HFF-Myc (cell line): ENCODE measurements at regions not wholly inside any gene's neighbourhood (a gene's known extent, or its start where the extent isn't known, plus 50 kb on each side); places are given as distances from the start of the nearest gene placed in this dataset.

Source experiments
- DNase-seq: peaks from one replicate; pipeline ENCODE4 v3.0.0-alpha.2; 2011; ENCODE audit warnings: low read depth; ENCODE audit errors: extremely low read depth
- H3K4me3 ChIP-seq: replicated peaks from 2 replicates; pipeline ENCODE4 v1.5.1; 2011; ENCODE audit warnings: low read depth, mild to moderate bottlenecking, control low read depth, low read length
- TF ChIP-seq, protein P1 (sequence below): IDR thresholded peaks from 2 replicates; pipeline ENCODE4 v1.5.1; 2012; ENCODE audit warnings: mild to moderate bottlenecking, low read depth, low read length, control low read depth; ENCODE audit errors: missing control alignments

DNA sequence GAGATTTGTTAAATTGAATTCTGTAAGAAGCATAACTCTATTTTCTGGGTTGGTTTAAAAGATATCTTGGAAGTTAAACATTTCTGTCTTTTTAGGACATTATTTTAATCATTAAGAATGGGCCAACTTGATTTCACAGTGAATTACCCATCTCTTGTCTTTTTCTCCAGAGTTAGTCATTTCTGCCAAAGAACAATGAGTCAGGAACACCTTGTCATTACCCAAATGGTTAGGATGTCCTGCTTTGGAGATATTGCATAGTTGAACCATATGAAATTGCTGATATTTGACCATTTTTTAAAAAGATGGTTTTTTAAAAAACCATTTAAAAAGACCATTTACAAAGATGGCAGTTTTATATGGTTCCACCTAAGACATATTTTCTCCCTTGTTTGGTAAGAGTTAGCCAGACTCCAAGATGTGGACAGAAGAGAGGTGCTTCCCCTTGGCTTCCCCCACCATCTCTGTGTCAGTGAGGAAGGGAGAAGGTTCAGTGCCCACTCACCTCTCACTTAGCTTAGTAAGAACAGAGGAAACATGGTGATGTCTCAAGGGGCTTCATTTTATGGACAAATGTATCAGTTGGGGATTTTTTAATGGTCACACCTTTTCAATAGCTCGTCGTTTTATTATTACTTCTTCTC is 103.0 kb downstream of the PCSK1 start:
- TF ChIP-seq, protein P1, sequence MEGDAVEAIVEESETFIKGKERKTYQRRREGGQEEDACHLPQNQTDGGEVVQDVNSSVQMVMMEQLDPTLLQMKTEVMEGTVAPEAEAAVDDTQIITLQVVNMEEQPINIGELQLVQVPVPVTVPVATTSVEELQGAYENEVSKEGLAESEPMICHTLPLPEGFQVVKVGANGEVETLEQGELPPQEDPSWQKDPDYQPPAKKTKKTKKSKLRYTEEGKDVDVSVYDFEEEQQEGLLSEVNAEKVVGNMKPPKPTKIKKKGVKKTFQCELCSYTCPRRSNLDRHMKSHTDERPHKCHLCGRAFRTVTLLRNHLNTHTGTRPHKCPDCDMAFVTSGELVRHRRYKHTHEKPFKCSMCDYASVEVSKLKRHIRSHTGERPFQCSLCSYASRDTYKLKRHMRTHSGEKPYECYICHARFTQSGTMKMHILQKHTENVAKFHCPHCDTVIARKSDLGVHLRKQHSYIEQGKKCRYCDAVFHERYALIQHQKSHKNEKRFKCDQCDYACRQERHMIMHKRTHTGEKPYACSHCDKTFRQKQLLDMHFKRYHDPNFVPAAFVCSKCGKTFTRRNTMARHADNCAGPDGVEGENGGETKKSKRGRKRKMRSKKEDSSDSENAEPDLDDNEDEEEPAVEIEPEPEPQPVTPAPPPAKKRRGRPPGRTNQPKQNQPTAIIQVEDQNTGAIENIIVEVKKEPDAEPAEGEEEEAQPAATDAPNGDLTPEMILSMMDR, result no peak
- no peak for DNase-seq

DNA sequence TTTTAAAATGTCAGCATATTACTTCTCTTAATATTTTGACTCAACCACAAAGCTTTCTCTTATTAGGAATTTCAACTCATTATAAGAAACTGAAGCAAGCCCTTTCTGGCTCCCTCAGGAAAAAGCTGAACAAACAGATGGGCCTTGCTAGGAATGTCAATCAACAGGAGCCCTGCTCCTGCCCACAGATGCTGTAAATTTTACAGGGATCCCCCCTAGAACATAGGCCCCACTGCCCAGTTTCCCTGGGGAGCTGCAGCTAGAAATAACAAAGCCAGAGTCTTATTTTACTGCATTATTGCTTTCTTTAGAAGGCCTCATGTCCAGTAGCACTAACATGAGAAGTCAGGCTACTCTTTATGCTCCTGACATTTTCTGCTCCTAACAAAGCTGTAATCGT is 103.8 kb downstream of the PCSK1 start:
- TF ChIP-seq, protein P1, result no peak
- DNase-seq, result no peak
- H3K4me3 ChIP-seq, result no peak overlapping the region

More for the DNA sequence above, 103.0 kb downstream of the PCSK1 start:
- no peak overlapping the region for H3K4me3 ChIP-seq

DNA sequence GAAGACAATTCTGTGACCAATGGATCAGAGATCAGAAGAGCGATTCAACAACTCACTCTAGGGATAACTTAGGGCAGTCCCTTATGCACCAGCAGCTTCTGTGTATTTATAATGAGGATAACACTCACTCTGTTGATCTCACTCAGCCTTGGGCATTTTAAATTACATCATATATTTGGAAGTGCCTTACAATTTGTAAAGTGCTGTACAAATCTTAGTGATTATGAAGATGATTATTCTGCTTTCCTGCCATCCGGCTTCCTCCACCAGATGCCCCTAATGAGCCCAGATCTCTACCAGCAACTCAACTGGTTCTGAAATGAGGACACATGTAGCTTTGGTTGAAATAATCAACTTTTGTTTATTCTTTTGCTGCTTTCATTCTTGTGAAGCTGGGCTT is 105.3 kb downstream of the PCSK1 start:
- TF ChIP-seq, protein P1, result no peak
- H3K4me3 ChIP-seq, result no peak overlapping the region
- DNase-seq, result no peak

DNA sequence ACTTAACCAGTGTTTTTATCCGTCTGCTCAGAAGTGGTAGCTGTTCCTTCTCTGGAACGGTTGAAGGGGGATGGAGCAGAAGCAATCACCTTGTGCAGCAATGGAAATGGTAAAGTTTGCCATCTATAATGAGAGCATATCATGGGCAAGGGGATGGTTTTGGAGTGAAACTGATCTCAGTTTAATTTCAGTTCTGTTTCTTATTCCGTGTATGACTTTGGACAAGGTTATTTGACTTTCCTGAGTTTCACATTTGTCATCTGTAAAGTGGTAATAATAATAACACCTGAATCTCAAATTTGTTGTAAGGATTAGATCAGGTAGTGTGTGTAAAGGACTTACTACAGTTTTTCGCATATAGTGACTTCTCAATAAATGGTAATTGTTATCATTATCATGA is 106.1 kb downstream of the PCSK1 start:
- no peak for DNase-seq
- no peak overlapping the region for H3K4me3 ChIP-seq
- TF ChIP-seq, protein P1, result no peak

DNA sequence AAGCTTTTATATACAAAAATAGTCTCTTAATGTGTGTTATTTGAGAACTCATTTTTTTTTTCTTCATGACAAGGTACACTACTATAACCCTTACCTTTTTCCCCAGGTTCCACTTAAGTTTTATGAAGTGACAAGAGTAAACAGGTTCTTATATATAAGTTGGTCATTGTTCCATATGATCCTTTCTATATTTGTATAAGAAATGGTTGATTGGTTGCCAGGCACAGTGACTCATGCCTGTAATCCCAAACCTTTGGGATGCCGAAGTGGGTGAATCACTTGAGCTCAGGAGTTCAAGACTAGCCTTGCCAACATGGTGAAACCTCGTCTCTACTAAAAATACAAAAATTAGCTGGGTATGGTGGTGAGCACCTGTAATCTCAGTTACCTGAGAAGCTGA is 108.3 kb downstream of the PCSK1 start:
- TF ChIP-seq, protein P1, result no peak
- DNase-seq, result peak; percentile 65
- no peak overlapping the region for H3K4me3 ChIP-seq

DNA sequence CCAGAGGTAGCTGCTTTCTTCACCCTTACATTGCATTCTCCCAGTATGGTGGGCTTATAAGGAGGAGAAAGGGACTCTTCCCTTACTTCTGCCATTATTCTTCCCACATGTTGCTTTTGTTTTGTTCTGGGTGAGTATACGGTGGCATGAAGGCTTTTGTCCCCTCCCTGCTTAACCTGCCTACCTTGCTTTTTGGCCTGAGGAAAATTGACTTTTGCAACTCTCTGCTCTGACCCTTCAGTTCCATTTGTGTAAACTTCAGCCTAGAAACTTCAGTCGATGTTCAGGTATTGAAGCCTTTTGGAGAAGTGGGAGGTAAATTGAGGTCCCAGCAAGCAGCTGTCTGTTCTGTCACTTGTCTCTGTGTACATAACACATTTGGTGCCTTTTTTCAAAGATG is 110.2 kb downstream of the PCSK1 start:
- TF ChIP-seq, protein P1, result no peak
- no peak overlapping the region for H3K4me3 ChIP-seq
- no peak for DNase-seq

DNA sequence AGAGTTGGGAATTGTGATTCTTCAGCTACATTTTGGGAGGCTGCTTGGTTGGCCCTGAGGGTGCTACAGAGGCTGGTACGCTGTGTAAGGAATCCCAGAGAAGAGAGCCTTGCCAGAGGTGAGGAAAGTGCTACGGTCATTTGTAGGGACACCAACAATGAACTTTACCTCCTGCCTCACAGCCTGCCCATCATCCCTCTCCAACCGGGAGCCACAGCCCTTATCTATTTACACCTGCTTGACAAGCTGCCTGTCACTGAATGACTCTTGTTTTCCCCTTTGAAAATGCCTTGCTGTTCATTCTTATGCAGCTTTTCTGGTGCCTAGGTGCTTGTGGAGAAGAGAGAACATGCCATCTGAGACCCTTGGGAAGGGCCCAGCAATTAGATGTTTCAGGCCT is 110.8 kb downstream of the PCSK1 start:
- TF ChIP-seq, protein P1, result no peak
- no peak for DNase-seq
- H3K4me3 ChIP-seq, result no peak overlapping the region
